ENCODE measurements at regions not wholly inside any gene's neighbourhood (a gene's known extent, or its start where the extent isn't known, plus 50 kb on each side); places are given as distances from the start of the nearest gene placed in this dataset.

DNA sequence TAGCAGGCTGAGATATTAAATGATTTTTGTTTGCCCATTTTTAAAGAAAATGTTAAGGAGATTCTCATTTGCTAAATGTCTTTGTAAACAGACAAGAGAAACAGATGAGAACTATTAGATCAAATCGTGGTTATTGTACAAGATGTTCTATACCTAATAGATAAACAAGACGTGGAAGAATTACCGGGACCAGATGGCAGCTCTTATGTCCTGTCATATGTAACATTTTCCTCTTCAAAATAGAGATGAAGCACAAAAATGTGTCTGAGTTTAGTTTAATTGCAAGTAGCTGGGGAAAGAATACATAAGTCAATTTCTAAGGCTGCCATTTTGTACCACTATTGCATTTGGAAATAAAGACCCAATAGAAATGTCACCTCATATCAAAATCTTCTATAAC is 553.7 kb downstream of the TUSC7 start:
- TF ChIP-seq, protein P1, sequence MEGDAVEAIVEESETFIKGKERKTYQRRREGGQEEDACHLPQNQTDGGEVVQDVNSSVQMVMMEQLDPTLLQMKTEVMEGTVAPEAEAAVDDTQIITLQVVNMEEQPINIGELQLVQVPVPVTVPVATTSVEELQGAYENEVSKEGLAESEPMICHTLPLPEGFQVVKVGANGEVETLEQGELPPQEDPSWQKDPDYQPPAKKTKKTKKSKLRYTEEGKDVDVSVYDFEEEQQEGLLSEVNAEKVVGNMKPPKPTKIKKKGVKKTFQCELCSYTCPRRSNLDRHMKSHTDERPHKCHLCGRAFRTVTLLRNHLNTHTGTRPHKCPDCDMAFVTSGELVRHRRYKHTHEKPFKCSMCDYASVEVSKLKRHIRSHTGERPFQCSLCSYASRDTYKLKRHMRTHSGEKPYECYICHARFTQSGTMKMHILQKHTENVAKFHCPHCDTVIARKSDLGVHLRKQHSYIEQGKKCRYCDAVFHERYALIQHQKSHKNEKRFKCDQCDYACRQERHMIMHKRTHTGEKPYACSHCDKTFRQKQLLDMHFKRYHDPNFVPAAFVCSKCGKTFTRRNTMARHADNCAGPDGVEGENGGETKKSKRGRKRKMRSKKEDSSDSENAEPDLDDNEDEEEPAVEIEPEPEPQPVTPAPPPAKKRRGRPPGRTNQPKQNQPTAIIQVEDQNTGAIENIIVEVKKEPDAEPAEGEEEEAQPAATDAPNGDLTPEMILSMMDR (IDR thresholded peaks at IDR 0.05; ENCODE audit: low read depth, low read length), result no peak
- TF ChIP-seq MYC (IDR thresholded peaks at IDR 0.05; ENCODE audit: low read depth, low read length), result no peak
